Natural killer cell (primary cell): ENCODE measurements at regions not wholly inside any gene's neighbourhood (a gene's known extent, or its start where the extent isn't known, plus 50 kb on each side); places are given as distances from the start of the nearest gene placed in this dataset.
A peak's percentile ranks its signal among the peaks of the same experiment; 100 is the strongest.
"Not testable (repeated sequence)": the region's sequence is repeated elsewhere in the genome, so short reads cannot be mapped to it uniquely, and the experiment has no call there.

Experiments
- ATAC-seq, 3 donors: fragments of 150-1000 bp in 2 of 3; fragments of 200-7000 bp in 1 of 3; cut with Tn5 transposase; 1 replicate in 1 of 3; 2 replicates in 2 of 3; pipeline ENCODE4 v1.10.0; 2021; ENCODE audit warnings: mild to moderate bottlenecking in 2 of 3, moderate library complexity in 2 of 3
- DNase-seq, 2 donors: peaks; one replicate each; pipeline versions ENCODE4 v3.0.0 to v3.0.0-alpha.2; 2013 to 2021; ENCODE audit warnings: mixed read lengths in 1 of 2
- H3K27ac ChIP-seq: one replicate; pipeline ENCODE4 v1.5.1; 2013; ENCODE audit warnings: mild to moderate bottlenecking, low read length
- H3K27me3 ChIP-seq: one replicate; pipeline ENCODE4 v1.6.1; 2013; ENCODE audit warnings: low read length; ENCODE audit not compliant: control insufficient read depth, insufficient read depth
- H3K36me3 ChIP-seq: one replicate; pipeline ENCODE4 v1.6.1; 2013; ENCODE audit warnings: low read length; ENCODE audit not compliant: control insufficient read depth, insufficient read depth
- H3K4me1 ChIP-seq: one replicate; pipeline ENCODE4 v1.6.1; 2013; ENCODE audit warnings: low read length; ENCODE audit not compliant: control insufficient read depth, insufficient read depth
- H3K4me3 ChIP-seq: one replicate; pipeline ENCODE4 v1.5.1; 2013; ENCODE audit warnings: low read length
- H3K9me3 ChIP-seq: one replicate; pipeline ENCODE4 v1.6.1; 2013; ENCODE audit warnings: low read length; ENCODE audit not compliant: control insufficient read depth, insufficient read depth
- H3K27ac Mint-ChIP-seq, 2 donors: one replicate each; pipeline ENCODE4 v1.8.0; 2022; ENCODE audit warnings: mild to moderate bottlenecking in 2 of 2, mixed read lengths in 2 of 2, moderate library complexity in 1 of 2
- H3K27me3 Mint-ChIP-seq, 2 donors: one replicate each; pipeline ENCODE4 v1.8.0; 2022; ENCODE audit warnings: low read depth in 2 of 2, mixed read lengths in 2 of 2
- H3K36me3 Mint-ChIP-seq: one replicate; pipeline ENCODE4 v1.8.0; 2022; ENCODE audit warnings: mixed read lengths
- H3K4me1 Mint-ChIP-seq, 2 donors: one replicate each; pipeline ENCODE4 v1.8.0; 2022; ENCODE audit warnings: mixed read lengths in 2 of 2
- H3K4me3 Mint-ChIP-seq: one replicate; pipeline ENCODE4 v1.8.0; 2022; ENCODE audit warnings: mild to moderate bottlenecking, moderate library complexity, mixed read lengths
- H3K9me3 Mint-ChIP-seq, 2 donors: one replicate each; pipeline ENCODE4 v1.8.0; 2022; ENCODE audit warnings: mixed read lengths in 2 of 2
- CTCF ChIP-seq: fragments of 200-600 bp; IDR thresholded peaks from one replicate; pipeline ENCODE4 v1.8.0; 2022; ENCODE audit warnings: antibody characterized with exemption
- WGBS: methylation state at CpG from one replicate; pipeline ENCODE4 v1.1.7; 2013; ENCODE audit warnings: missing lambda C conversion rate; ENCODE audit not compliant: insufficient coverage; 5-methylcytosine and 5-hydroxymethylcytosine counted together
- intact Hi-C: fragments of 100-400 bp; cut with micrococcal nuclease; formaldehyde crosslinking; loops from one replicate; pipeline ENCODE4 v1.14.2; 2022

- Mint-ChIP-seq H3K36me3 (peaks cover 7% of the 10 kb centered on the region), H3K27me3 (peaks cover 31 to 50% of the 10 kb centered on the region in 2 donors), H3K4me1 (no peaks in the 10 kb centered on the region), H3K9me3 (peaks cover 0 to 3% of the 10 kb centered on the region in 2 donors), H3K27ac (no peak overlapping the region), H3K4me3 (no peak overlapping the region)
- no peak overlapping the region for H3K27ac ChIP-seq
- 89% methylated on average over 4 of the region's 4 CpGs for WGBS
- intact Hi-C loops = loop anchor here (2.0 kb wide), 1 partner anchor 533 kb away; no protein-coding TSS in a partner anchor
- DNase-seq (no peak), ATAC-seq (no peak)
- H3K4me3 ChIP-seq = no peak overlapping the region
- H3K4me1 ChIP-seq = no peaks in the 10 kb centered on the region
- H3K9me3 ChIP-seq = peaks cover 4% of the 10 kb centered on the region
- H3K36me3 ChIP-seq = no peaks in the 10 kb centered on the region
- TF ChIP-seq CTCF = no peak
- H3K27me3 ChIP-seq = peaks cover 4% of the 10 kb centered on the region
Measured at GRCh38 chr10:78663721-78664120, 405.0 kb upstream of the ZMIZ1 start.

GRCh38 chr10:78664929-78665553 is 403.7 kb upstream of the ZMIZ1 start:
- peaks cover 38 to 63% of the 10 kb centered on the region in 2 donors for H3K27me3 Mint-ChIP-seq
- ATAC-seq (no peak), DNase-seq (peak in 1 of 2 donors; percentile 19)
- Histone ChIP-seq H3K4me3 (no peak overlapping the region), H3K27ac (no peak overlapping the region), H3K4me1 (no peaks in the 10 kb centered on the region), H3K36me3 (no peaks in the 10 kb centered on the region), H3K9me3 (peaks cover 4% of the 10 kb centered on the region), H3K27me3 (peaks cover 4% of the 10 kb centered on the region)
- 87% methylated on average over 4 of the region's 4 CpGs for WGBS
- H3K27ac Mint-ChIP-seq = no peak overlapping the region
- no peak overlapping the region for H3K4me3 Mint-ChIP-seq
- peaks cover 0 to 3% of the 10 kb centered on the region in 2 donors for H3K9me3 Mint-ChIP-seq
- no peaks in the 10 kb centered on the region for H3K4me1 Mint-ChIP-seq
- peaks cover 7% of the 10 kb centered on the region for H3K36me3 Mint-ChIP-seq
- intact Hi-C loops = loop anchor here (2.0 kb wide), 1 partner anchor 532 kb away; no protein-coding TSS in a partner anchor
- peak; percentile 30 for TF ChIP-seq CTCF

- H3K4me3 ChIP-seq = no peak overlapping the region
- H3K9me3 Mint-ChIP-seq = no peaks in the 10 kb centered on the region
- intact Hi-C loops = no loop called here
- WGBS = 94% methylated on average over 4 of the region's 4 CpGs
- no peak overlapping the region for H3K4me3 Mint-ChIP-seq
- DNase-seq (no peak), ATAC-seq (no peak)
- no peak overlapping the region for H3K27ac Mint-ChIP-seq
- H3K36me3 Mint-ChIP-seq = no peaks in the 10 kb centered on the region
- no peak overlapping the region for H3K27ac ChIP-seq
- H3K4me1 Mint-ChIP-seq = no peaks in the 10 kb centered on the region
- H3K9me3 ChIP-seq = no peaks in the 10 kb centered on the region
- H3K36me3 ChIP-seq = no peaks in the 10 kb centered on the region
- TF ChIP-seq CTCF = no peak
- peaks cover 12 to 28% of the 10 kb centered on the region in 2 donors for H3K27me3 Mint-ChIP-seq
- no peaks in the 10 kb centered on the region for H3K4me1 ChIP-seq
- no peaks in the 10 kb centered on the region for H3K27me3 ChIP-seq
Measured at GRCh38 chr10:78672918-78673317, 395.8 kb upstream of the ZMIZ1 start.

GRCh38 chr10:78681141-78681540 is 387.6 kb upstream of the ZMIZ1 start:
- H3K27ac Mint-ChIP-seq, DNase-seq, H3K4me1 Mint-ChIP-seq, H3K4me1 ChIP-seq, H3K27me3 ChIP-seq, H3K4me3 ChIP-seq, H3K36me3 Mint-ChIP-seq, H3K36me3 ChIP-seq, H3K4me3 Mint-ChIP-seq, H3K9me3 ChIP-seq, intact Hi-C loops, H3K27ac ChIP-seq, H3K9me3 Mint-ChIP-seq, ATAC-seq: not testable (repeated sequence)
- H3K27me3 Mint-ChIP-seq = peaks cover 0 to 12% of the 10 kb centered on the region in 2 donors
- 68% methylated on average over 6 of the region's 7 CpGs for WGBS

GRCh38 chr10:78681986-78682385 is 386.8 kb upstream of the ZMIZ1 start:
- H3K36me3 Mint-ChIP-seq, intact Hi-C loops, H3K27ac Mint-ChIP-seq, ATAC-seq, H3K4me3 Mint-ChIP-seq, H3K27ac ChIP-seq, H3K36me3 ChIP-seq, H3K9me3 Mint-ChIP-seq, H3K4me1 Mint-ChIP-seq, H3K4me1 ChIP-seq, H3K4me3 ChIP-seq, H3K9me3 ChIP-seq, H3K27me3 ChIP-seq, DNase-seq: not testable (repeated sequence)
- WGBS = 96% methylated on average over 10 of the region's 10 CpGs
- peaks cover 0 to 12% of the 10 kb centered on the region in 2 donors for H3K27me3 Mint-ChIP-seq
